T47D (cell line): ENCODE measurements at regions not wholly inside any gene's neighbourhood (a gene's known extent, or its start where the extent isn't known, plus 50 kb on each side); places are given as distances from the start of the nearest gene placed in this dataset.

Experiments used
- DNase-seq, 2 experiments: peaks; one replicate each; pipeline versions ENCODE4 v3.0.0 to v3.0.0-alpha.2; 2011 to 2012; ENCODE audit warnings: low read depth in 1 of 2, low spot score in 1 of 2
- JUND ChIP-seq: IDR thresholded peaks from 2 replicates; pipeline ENCODE4 v1.6.1; 2012; ENCODE audit warnings: low read depth
- in situ Hi-C: cut with HindIII; loops from 2 replicates; pipeline ENCODE4 v1.10.0; 2016; ENCODE audit warnings: low sequenced_read_pairs, low pct_unique_long_range_greater_than_20kb

GRCh38 chr4:141417387-141417786, 196.7 kb downstream of the ZNF330 start:
- no peak for DNase-seq
- in situ Hi-C loops, result no loop called here
- TF ChIP-seq JUND, result no peak

GRCh38 chr4:141425124-141425523, 204.4 kb downstream of the ZNF330 start:
- DNase-seq, result no peak
- TF ChIP-seq JUND, result no peak
- in situ Hi-C loops, result no loop called here

- TF ChIP-seq JUND, result no peak
- DNase-seq, result no peak
- in situ Hi-C loops, result no loop called here
Measured at GRCh38 chr4:141427726-141428296, 207.1 kb downstream of the ZNF330 start.

- in situ Hi-C loops, result no loop called here
- TF ChIP-seq JUND, result no peak
- no peak for DNase-seq
Measured at GRCh38 chr4:141429933-141430332, 206.4 kb upstream of the IL15 start.

GRCh38 chr4:141430686-141431085, 205.7 kb upstream of the IL15 start:
- TF ChIP-seq JUND, result no peak
- in situ Hi-C loops, result no loop called here
- no peak for DNase-seq

- no peak for TF ChIP-seq JUND
Measured at GRCh38 chr4:141432000-141432712, 204.2 kb upstream of the IL15 start.

GRCh38 chr4:141435446-141436225, 200.7 kb upstream of the IL15 start:
- in situ Hi-C loops, result no loop called here
- no peak for DNase-seq
- TF ChIP-seq JUND, result no peak

More at GRCh38 chr4:141432000-141432712, 204.2 kb upstream of the IL15 start:
- in situ Hi-C loops, result no loop called here
- no peak for DNase-seq

- no peak for TF ChIP-seq JUND
- no peak for DNase-seq
- in situ Hi-C loops, result no loop called here
Measured at GRCh38 chr4:141439223-141439622, 197.2 kb upstream of the IL15 start.

- no peak for DNase-seq
- no peak for TF ChIP-seq JUND
- in situ Hi-C loops, result no loop called here
Measured at GRCh38 chr4:141447761-141448160, 188.6 kb upstream of the IL15 start.

GRCh38 chr4:141448490-141448889, 187.9 kb upstream of the IL15 start:
- DNase-seq, result no peak
- no peak for TF ChIP-seq JUND
- in situ Hi-C loops, result no loop called here

- in situ Hi-C loops, result no loop called here
- no peak for TF ChIP-seq JUND
Measured at GRCh38 chr4:141449927-141450326, 186.5 kb upstream of the IL15 start.

GRCh38 chr4:141455651-141456050, 180.7 kb upstream of the IL15 start:
- no peak for TF ChIP-seq JUND
- in situ Hi-C loops, result no loop called here
- no peak for DNase-seq

More at GRCh38 chr4:141449927-141450326, 186.5 kb upstream of the IL15 start:
- DNase-seq, result no peak

GRCh38 chr4:141457653-141458052, 178.7 kb upstream of the IL15 start:
- DNase-seq, result no peak
- TF ChIP-seq JUND, result no peak
- in situ Hi-C loops, result no loop called here
